Keratinocyte (primary cell): ENCODE measurements at regions not wholly inside any gene's neighbourhood (a gene's known extent, or its start where the extent isn't known, plus 50 kb on each side); places are given as distances from the start of the nearest gene placed in this dataset.

Experiments
- CTCF ChIP-seq, 3 experiments: IDR thresholded peaks in 1 of 3; conservative IDR thresholded peaks in 1 of 3; optimal IDR thresholded peaks in 1 of 3; 2 replicates in 2 of 3; 3 replicates in 1 of 3; pipeline versions ENCODE3 to v1.5.1; 2011; ENCODE audit warnings: low read length in 3 of 3, mild to moderate bottlenecking in 3 of 3, moderate library complexity in 2 of 3, control low read depth in 1 of 3, inconsistent platforms in 1 of 3; ENCODE audit not compliant: insufficient read depth in 2 of 3; ENCODE audit errors: extremely low read depth in 1 of 3
- EZH2 ChIP-seq: IDR thresholded peaks from one replicate; pipeline ENCODE4 v1.6.1; 2012; ENCODE audit warnings: inconsistent platforms, mild to moderate bottlenecking, low read length, moderate library complexity

- TF ChIP-seq CTCF (optimal IDR thresholded peaks at IDR 0.05 in 1 of 3, IDR thresholded peaks at IDR 0.05 in 1 of 3, conservative IDR thresholded peaks at IDR 0.05 in 1 of 3; ENCODE audit: extremely low read depth in 1 of 3, insufficient read depth in 2 of 3, low read length in 3 of 3) (no peak), EZH2 (no peak)
These were observed 167.0 kb upstream of the PRPS1L1 start for GRCh38 chr7:18194616-18195015.
